ENCODE measurements at regions not wholly inside any gene's neighbourhood (a gene's known extent, or its start where the extent isn't known, plus 50 kb on each side); places are given as distances from the start of the nearest gene placed in this dataset.

GRCh38 chr2:41663056-41663455 lies 384.8 kb upstream of the PKDCC start:
- no peaks in the 10 kb centered on the region for H3K79me2 ChIP-seq (ENCODE audit: insufficient read depth, low read length)
- no peak overlapping the region for H3K4me3 Mint-ChIP-seq
- no peaks in the 10 kb centered on the region for H3K4me1 ChIP-seq (ENCODE audit: control insufficient read depth in 1 of 2, insufficient read depth in 2 of 2, low read length in 2 of 2)
- peaks cover 2 to 29% (median 11%) of the 10 kb centered on the region in 7 donors for H3K9me3 Mint-ChIP-seq
- no peak overlapping the region for H3K4me3 ChIP-seq (replicated peaks in 1 of 3; ENCODE audit: low read depth in 2 of 3, low read length in 3 of 3)
- 94% methylated on average over 2 of the region's 5 CpGs for whole genome bisulfite sequencing (ENCODE audit: insufficient coverage)
- TF ChIP-seq, protein P1, sequence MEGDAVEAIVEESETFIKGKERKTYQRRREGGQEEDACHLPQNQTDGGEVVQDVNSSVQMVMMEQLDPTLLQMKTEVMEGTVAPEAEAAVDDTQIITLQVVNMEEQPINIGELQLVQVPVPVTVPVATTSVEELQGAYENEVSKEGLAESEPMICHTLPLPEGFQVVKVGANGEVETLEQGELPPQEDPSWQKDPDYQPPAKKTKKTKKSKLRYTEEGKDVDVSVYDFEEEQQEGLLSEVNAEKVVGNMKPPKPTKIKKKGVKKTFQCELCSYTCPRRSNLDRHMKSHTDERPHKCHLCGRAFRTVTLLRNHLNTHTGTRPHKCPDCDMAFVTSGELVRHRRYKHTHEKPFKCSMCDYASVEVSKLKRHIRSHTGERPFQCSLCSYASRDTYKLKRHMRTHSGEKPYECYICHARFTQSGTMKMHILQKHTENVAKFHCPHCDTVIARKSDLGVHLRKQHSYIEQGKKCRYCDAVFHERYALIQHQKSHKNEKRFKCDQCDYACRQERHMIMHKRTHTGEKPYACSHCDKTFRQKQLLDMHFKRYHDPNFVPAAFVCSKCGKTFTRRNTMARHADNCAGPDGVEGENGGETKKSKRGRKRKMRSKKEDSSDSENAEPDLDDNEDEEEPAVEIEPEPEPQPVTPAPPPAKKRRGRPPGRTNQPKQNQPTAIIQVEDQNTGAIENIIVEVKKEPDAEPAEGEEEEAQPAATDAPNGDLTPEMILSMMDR (IDR thresholded peaks at IDR 0.05): no peak
- H3K27me3 Mint-ChIP-seq (ENCODE audit: low read depth in 3 of 3): no peaks in the 10 kb centered on the region
- H2AFZ ChIP-seq (ENCODE audit: insufficient read depth, low read depth, low read length, poor library complexity, severe bottlenecking): no peak overlapping the region
- H3K4me1 Mint-ChIP-seq: no peaks in the 10 kb centered on the region
- no peak overlapping the region for H3K27ac ChIP-seq (ENCODE audit: low read depth in 1 of 2, low read length in 2 of 2)
- intact Hi-C loops (cut with micrococcal nuclease): no loop called here
- H3K36me3 Mint-ChIP-seq: no peaks in the 10 kb centered on the region
- no peaks in the 10 kb centered on the region for H3K36me3 ChIP-seq (replicated peaks in 1 of 2; ENCODE audit: control insufficient read depth in 1 of 2, insufficient read depth in 2 of 2, low read length in 2 of 2)
- H3K4me2 ChIP-seq (replicated peaks; ENCODE audit: extremely low read depth, low read length, poor library complexity, severe bottlenecking): no peak overlapping the region
- DNase-seq: no peak
- H3K9me3 ChIP-seq (replicated peaks in 1 of 2; ENCODE audit: control insufficient read depth in 1 of 2, insufficient read depth in 1 of 2, low read length in 2 of 2): peaks cover 0 to 4% of the 10 kb centered on the region in 2 donors
- no peak overlapping the region for H3K27ac Mint-ChIP-seq
- H4K20me1 ChIP-seq (ENCODE audit: insufficient read depth, low read length): no peaks in the 10 kb centered on the region
- H3K9ac ChIP-seq (ENCODE audit: insufficient read depth, low read length, poor library complexity, severe bottlenecking): no peak overlapping the region
- H3K27me3 ChIP-seq (ENCODE audit: control insufficient read depth in 2 of 2, insufficient read depth in 2 of 2, low read length in 2 of 2): no peaks in the 10 kb centered on the region

- Mint-ChIP-seq H3K36me3 (no peaks in the 10 kb centered on the region), H3K9me3 (peaks cover 0 to 11% (median 2%) of the 10 kb centered on the region in 7 donors), H3K4me1 (peaks cover 19% of the 10 kb centered on the region), H3K27me3 (ENCODE audit: low read depth in 3 of 3) (peaks cover 0 to under 1% (median 0%) of the 10 kb centered on the region in 3 donors), H3K27ac (no peak overlapping the region), H3K4me3 (no peak overlapping the region)
- no peak for DNase-seq
- H3K9ac ChIP-seq (ENCODE audit: insufficient read depth, low read length, poor library complexity, severe bottlenecking): no peak overlapping the region
- peaks cover 15 to 17% of the 10 kb centered on the region in 2 donors for H3K4me1 ChIP-seq (ENCODE audit: control insufficient read depth in 1 of 2, insufficient read depth in 2 of 2, low read length in 2 of 2)
- WGBS (ENCODE audit: insufficient coverage): 100% methylated on average over 1 of the region's 2 CpGs
- no peaks in the 10 kb centered on the region for H3K36me3 ChIP-seq (replicated peaks in 1 of 2; ENCODE audit: control insufficient read depth in 1 of 2, insufficient read depth in 2 of 2, low read length in 2 of 2)
- H2AFZ ChIP-seq (ENCODE audit: insufficient read depth, low read depth, low read length, poor library complexity, severe bottlenecking): no peak overlapping the region
- no peaks in the 10 kb centered on the region for H3K27me3 ChIP-seq (ENCODE audit: control insufficient read depth in 2 of 2, insufficient read depth in 2 of 2, low read length in 2 of 2)
- no peak overlapping the region for H3K27ac ChIP-seq (ENCODE audit: low read depth in 1 of 2, low read length in 2 of 2)
- no peak overlapping the region for H3K4me2 ChIP-seq (replicated peaks; ENCODE audit: extremely low read depth, low read length, poor library complexity, severe bottlenecking)
- H3K4me3 ChIP-seq (replicated peaks in 1 of 3; ENCODE audit: low read depth in 2 of 3, low read length in 3 of 3): no peak overlapping the region
- TF ChIP-seq, protein P1 (IDR thresholded peaks at IDR 0.05): no peak
- intact Hi-C loops (cut with micrococcal nuclease): no loop called here
- no peaks in the 10 kb centered on the region for H3K9me3 ChIP-seq (replicated peaks in 1 of 2; ENCODE audit: control insufficient read depth in 1 of 2, insufficient read depth in 1 of 2, low read length in 2 of 2)
- no peaks in the 10 kb centered on the region for H4K20me1 ChIP-seq (ENCODE audit: insufficient read depth, low read length)
- no peaks in the 10 kb centered on the region for H3K79me2 ChIP-seq (ENCODE audit: insufficient read depth, low read length)
Measured at GRCh38 chr2:41668529-41668928, 379.3 kb upstream of the PKDCC start.
